HL-60 (cell line): ENCODE measurements at regions not wholly inside any gene's neighbourhood (a gene's known extent, or its start where the extent isn't known, plus 50 kb on each side); places are given as distances from the start of the nearest gene placed in this dataset.

ENCODE experiments used
- GABPA ChIP-seq: IDR thresholded peaks from 2 replicates; pipeline ENCODE4 v1.6.1; 2012; ENCODE audit warnings: low read depth
- POLR2AphosphoS5 ChIP-seq: IDR thresholded peaks from 2 replicates; pipeline ENCODE4 v1.6.1; 2012; ENCODE audit warnings: low read depth
- REST ChIP-seq: IDR thresholded peaks from 2 replicates; pipeline ENCODE4 v1.6.1; 2012; ENCODE audit warnings: low read depth; ENCODE audit not compliant: insufficient replicate concordance
- TF ChIP-seq, protein P1 (sequence below): IDR thresholded peaks from one replicate; pipeline ENCODE4 v1.5.1; 2011; ENCODE audit warnings: low read length, control low read depth, inconsistent platforms; ENCODE audit not compliant: insufficient read depth

DNA sequence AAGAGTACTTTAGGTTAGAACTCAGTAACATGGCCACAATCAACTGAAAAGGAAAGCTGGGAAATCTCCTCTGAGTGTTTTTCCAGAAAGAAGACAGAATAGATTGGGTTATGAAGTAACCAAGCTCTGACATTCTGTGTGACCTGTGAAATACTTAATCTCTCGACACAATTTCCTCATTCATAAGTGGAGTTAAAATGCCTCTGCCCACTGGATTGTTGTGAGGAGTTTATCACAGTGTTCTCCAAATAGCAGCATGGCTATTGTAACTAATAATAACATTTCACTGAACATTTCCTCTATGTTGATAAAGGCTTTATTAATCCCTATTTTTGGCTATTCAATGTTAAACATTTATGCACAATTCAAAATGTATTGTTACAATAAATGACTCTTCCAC is 311.0 kb downstream of the GABRB2 start:
- TF ChIP-seq, protein P1, sequence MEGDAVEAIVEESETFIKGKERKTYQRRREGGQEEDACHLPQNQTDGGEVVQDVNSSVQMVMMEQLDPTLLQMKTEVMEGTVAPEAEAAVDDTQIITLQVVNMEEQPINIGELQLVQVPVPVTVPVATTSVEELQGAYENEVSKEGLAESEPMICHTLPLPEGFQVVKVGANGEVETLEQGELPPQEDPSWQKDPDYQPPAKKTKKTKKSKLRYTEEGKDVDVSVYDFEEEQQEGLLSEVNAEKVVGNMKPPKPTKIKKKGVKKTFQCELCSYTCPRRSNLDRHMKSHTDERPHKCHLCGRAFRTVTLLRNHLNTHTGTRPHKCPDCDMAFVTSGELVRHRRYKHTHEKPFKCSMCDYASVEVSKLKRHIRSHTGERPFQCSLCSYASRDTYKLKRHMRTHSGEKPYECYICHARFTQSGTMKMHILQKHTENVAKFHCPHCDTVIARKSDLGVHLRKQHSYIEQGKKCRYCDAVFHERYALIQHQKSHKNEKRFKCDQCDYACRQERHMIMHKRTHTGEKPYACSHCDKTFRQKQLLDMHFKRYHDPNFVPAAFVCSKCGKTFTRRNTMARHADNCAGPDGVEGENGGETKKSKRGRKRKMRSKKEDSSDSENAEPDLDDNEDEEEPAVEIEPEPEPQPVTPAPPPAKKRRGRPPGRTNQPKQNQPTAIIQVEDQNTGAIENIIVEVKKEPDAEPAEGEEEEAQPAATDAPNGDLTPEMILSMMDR: no peak
- TF ChIP-seq POLR2AphosphoS5 (no peak), GABPA (no peak), REST (no peak)
